Lung (tissue), 11 donors: ENCODE measurements at regions not wholly inside any gene's neighbourhood (a gene's known extent, or its start where the extent isn't known, plus 50 kb on each side); places are given as distances from the start of the nearest gene placed in this dataset.

Experiments used
- ATAC-seq: fragments of 200-7000 bp; cut with Tn5 transposase; one replicate; pipeline ENCODE4 v1.9.1; 2020; ENCODE audit warnings: moderate number of reproducible peaks; ENCODE audit not compliant: insufficient read depth, low FRiP score
- DNase-seq, 3 donors: peaks; one replicate each; pipeline ENCODE4 v3.0.0-alpha.2; 2013 to 2017
- H3K27ac ChIP-seq, 2 donors: one replicate each; pipeline ENCODE4 v1.5.1; 2013; ENCODE audit warnings: mild to moderate bottlenecking in 2 of 2, moderate library complexity in 2 of 2, control low read depth in 1 of 2, inconsistent platforms in 1 of 2, low read depth in 1 of 2, low read length in 1 of 2
- H3K27me3 ChIP-seq, 3 donors: one replicate each; pipeline ENCODE4 v1.5.1; 2013; ENCODE audit warnings: low read length in 2 of 3; ENCODE audit not compliant: control insufficient read depth in 3 of 3, insufficient read depth in 3 of 3
- H3K36me3 ChIP-seq, 4 donors: one replicate each; pipeline ENCODE4 v1.5.1; 2013; ENCODE audit warnings: low read length in 4 of 4, mild to moderate bottlenecking in 1 of 4, moderate library complexity in 1 of 4; ENCODE audit not compliant: control insufficient read depth in 4 of 4, insufficient read depth in 4 of 4
- H3K4me1 ChIP-seq, 5 donors: one replicate each; pipeline ENCODE4 v1.5.1; 2013; ENCODE audit warnings: low read length in 5 of 5, mild to moderate bottlenecking in 2 of 5, moderate library complexity in 1 of 5; ENCODE audit not compliant: control insufficient read depth in 5 of 5, insufficient read depth in 5 of 5
- H3K4me3 ChIP-seq: one replicate; pipeline ENCODE4 v1.5.1; 2013; ENCODE audit warnings: mild to moderate bottlenecking, control low read depth, moderate library complexity
- H3K9ac ChIP-seq, 2 donors: one replicate each; pipeline ENCODE4 v1.5.1; 2013; ENCODE audit warnings: low read length in 2 of 2, control low read depth in 1 of 2; ENCODE audit not compliant: insufficient read depth in 1 of 2
- H3K9me3 ChIP-seq, 4 donors: one replicate each; pipeline ENCODE4 v1.5.1; 2013; ENCODE audit warnings: low read length in 3 of 4, mild to moderate bottlenecking in 1 of 4, moderate library complexity in 1 of 4; ENCODE audit not compliant: control insufficient read depth in 4 of 4, insufficient read depth in 3 of 4
- CTCF ChIP-seq: IDR thresholded peaks from 2 replicates; pipeline ENCODE4 v1.5.1; 2012; ENCODE audit warnings: mild to moderate bottlenecking; ENCODE audit errors: control extremely low read depth, extremely low read depth
- WGBS, 2 donors: extraction: QIAGEN DNeasy Blood & Tissue Kit; methylation state at CpG; one replicate each; pipeline ENCODE4 v1.1.7; 2013; 5-methylcytosine and 5-hydroxymethylcytosine counted together
- donor health status: control.
- donor health status: control.
- donor health status: Bipolar disorder and iron deficiency.
- donor health status: healthy.
- donor health status: DM: yes; HTN: yes; CAD: no.

- ATAC-seq, result no peak
- Histone ChIP-seq H3K9ac (no peak overlapping the region), H3K27ac (no peak overlapping the region), H3K36me3 (no peaks in the 10 kb centered on the region), H3K27me3 (no peaks in the 10 kb centered on the region), H3K9me3 (peaks cover 0 to 3% (median 0%) of the 10 kb centered on the region in 4 donors), H3K4me1 (no peaks in the 10 kb centered on the region), H3K4me3 (no peak overlapping the region)
- DNase-seq, result no peak
- TF ChIP-seq CTCF, result no peak
- WGBS, 2 donors, result 94 to 98% methylated on average over 2 of the region's 2 CpGs
Measured at GRCh38 chr4:25503779-25504178, 126.7 kb downstream of the ANAPC4 start.

GRCh38 chr4:25504932-25505636, 128.0 kb downstream of the ANAPC4 start:
- Histone ChIP-seq H3K9me3 (peaks cover 0 to 3% (median 0%) of the 10 kb centered on the region in 4 donors), H3K27ac (no peak overlapping the region), H3K4me3 (no peak overlapping the region), H3K27me3 (no peaks in the 10 kb centered on the region), H3K4me1 (no peaks in the 10 kb centered on the region), H3K36me3 (no peaks in the 10 kb centered on the region), H3K9ac (no peak overlapping the region)
- TF ChIP-seq CTCF, result no peak
- ATAC-seq, result no peak
- no peak for DNase-seq
- WGBS, 2 donors, result 97% methylated on average over 74 of the region's 74 CpGs

- Histone ChIP-seq H3K9me3 (peaks cover 0 to 3% (median 0%) of the 10 kb centered on the region in 4 donors), H3K4me3 (no peak overlapping the region), H3K4me1 (no peaks in the 10 kb centered on the region), H3K27me3 (no peaks in the 10 kb centered on the region), H3K36me3 (no peaks in the 10 kb centered on the region), H3K27ac (no peak overlapping the region), H3K9ac (no peak overlapping the region)
- no peak for TF ChIP-seq CTCF
- ATAC-seq, result no peak
- WGBS, 2 donors, result 96% methylated on average over 23 of the region's 23 CpGs
- DNase-seq, result no peak
Measured at GRCh38 chr4:25505637-25505991, 128.6 kb downstream of the ANAPC4 start.
